Left renal pelvis (tissue), 4 donors: ENCODE measurements at regions not wholly inside any gene's neighbourhood (a gene's known extent, or its start where the extent isn't known, plus 50 kb on each side); places are given as distances from the start of the nearest gene placed in this dataset.
"Not testable (repeated sequence)": the region's sequence is repeated elsewhere in the genome, so short reads cannot be mapped to it uniquely, and the experiment has no call there.

Experiments
- DNase-seq, 4 donors: peaks; one replicate each; pipeline ENCODE4 v3.0.0-alpha.2; 2013; ENCODE audit warnings: low read depth in 4 of 4, low spot score in 3 of 4

DNA sequence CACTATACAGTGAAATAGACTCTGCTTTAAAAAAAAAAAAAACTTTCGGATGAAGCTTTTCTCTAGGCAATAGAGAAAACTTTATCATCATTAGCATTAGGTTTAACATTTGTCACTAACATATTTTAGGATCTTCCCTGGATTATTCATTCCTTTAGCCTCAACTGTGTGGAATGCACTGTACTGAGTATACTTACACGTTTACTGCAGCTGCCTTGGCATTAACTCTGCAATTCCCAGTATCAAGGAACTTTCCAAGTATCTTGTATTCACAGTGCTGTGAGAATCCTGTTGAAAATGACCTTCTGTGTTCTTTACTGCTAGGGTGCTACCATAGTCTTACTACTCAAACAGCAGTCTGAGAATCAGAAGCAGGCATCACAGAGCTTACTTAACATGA lies 328.2 kb upstream of the COL3A1 start:
- no peak for DNase-seq

DNA sequence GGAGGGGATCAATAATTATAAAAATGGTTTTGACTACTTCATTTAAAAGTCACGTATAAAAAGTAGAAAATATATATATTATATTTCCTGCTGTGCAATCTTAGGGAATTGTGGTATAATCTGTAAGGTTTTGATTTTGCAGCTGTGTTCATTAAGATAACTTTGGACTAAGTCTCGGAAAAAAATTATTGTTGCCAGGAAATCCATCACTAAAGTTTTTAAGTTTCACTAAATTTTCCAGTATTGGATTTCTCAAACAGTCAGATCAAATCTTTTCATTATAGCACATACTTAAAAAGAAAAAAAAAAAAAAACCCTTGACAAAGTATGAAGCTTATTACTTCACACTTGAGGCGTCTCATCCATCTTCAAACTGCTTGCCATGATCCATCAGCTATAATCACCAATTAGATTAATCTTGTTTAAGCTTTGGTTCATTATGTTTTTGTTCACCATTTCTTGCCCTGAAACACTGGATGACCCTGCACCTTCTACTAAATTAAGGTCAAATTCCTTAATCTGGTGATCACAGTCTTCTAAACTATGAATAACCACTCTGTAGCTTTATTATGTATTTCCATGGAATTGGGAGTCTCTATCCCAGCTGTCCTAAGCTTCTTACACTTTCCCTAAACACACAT lies 326.6 kb upstream of the COL3A1 start:
- no peak for DNase-seq

DNA sequence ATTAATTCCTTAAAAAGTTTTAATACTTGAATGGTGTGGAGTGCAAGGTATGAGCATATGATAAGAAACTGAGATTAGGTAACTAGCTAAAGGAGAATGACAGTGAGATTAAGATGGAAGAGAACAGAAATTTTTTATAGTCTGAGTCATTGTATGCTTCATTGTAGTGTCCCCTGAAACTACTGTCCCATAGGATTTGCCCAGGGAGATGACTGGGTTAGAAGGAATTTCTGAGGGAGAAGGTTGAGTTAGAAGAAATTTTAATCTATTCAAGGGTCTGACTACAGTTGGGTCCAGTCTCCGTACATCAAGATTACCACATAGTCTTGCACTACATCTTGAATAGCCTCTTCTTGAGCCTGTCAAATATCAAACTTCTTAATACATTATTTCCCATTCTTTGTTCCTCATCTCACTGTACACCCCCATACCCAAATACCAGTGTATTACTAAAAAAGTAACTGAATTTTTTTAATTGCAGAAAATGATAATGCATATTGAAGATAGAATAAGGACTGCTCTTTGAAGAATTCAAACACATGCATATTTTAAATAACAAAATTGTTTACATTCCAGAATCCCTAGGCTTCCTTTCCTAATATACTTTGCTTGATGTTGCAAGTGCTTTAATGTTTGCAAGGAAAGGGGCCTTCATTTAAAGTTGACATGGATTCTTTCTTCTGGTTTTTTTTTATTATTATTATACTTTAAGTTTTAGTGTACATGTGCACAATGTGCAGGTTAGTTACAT lies 314.3 kb upstream of the COL3A1 start:
- no peak for DNase-seq

- DNase-seq: no peak
Measured at GRCh38 chr2:188663301-188663700, 310.9 kb upstream of the COL3A1 start.

DNA sequence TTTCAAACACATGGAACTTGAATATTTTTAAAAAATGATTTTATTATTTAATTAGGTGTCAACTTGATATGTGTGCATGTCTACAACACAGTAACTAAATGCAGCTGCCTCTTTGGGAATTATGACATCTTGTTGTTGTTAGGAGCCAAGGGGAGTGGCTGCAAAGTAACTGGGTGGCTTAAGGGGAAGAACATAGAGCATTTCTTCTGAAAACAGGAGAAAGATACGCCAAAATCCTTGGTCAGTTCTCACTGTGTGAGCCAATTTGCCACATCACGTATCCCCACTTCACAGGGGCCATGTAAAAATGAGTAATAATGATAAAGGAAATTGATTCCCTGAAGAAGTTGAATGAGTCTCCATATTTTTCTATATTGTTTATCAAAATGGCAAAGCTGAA lies 309.8 kb upstream of the COL3A1 start:
- no peak for DNase-seq

DNA sequence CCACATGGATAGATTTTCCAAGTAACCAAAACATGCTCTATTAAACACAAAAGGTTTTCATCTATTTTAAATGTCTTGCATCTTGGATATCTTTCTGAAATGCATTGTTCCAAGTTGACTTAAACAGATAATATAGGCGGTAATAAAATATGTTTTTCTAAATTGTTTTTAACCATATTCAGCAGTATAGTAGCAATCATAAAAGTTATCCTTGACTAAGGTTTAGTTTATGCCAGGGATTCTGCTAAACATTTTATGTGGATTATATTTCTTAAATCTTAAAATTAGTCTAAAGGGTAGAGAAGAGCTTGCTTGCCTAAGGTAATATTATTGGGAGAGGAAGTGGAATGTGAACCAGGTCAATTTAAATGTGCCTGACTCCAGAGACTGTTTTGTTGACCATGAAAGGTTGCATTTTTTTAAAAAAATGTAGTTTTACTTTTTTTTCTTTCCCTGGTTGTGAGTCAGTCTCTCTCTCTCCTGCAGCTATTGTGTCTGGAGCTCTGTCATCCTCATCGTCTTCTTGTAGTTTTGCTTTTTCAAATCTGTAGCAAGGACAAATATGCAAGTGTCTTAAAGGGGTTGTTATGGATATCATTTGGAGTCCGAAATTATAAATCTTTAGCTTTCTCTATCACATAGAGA lies 309.1 kb upstream of the COL3A1 start:
- no peak for DNase-seq

- no peak for DNase-seq
Measured at GRCh38 chr2:188665727-188666304, 308.4 kb upstream of the COL3A1 start.

- no peak for DNase-seq
Measured at GRCh38 chr2:188666503-188666902, 307.7 kb upstream of the COL3A1 start.

DNA sequence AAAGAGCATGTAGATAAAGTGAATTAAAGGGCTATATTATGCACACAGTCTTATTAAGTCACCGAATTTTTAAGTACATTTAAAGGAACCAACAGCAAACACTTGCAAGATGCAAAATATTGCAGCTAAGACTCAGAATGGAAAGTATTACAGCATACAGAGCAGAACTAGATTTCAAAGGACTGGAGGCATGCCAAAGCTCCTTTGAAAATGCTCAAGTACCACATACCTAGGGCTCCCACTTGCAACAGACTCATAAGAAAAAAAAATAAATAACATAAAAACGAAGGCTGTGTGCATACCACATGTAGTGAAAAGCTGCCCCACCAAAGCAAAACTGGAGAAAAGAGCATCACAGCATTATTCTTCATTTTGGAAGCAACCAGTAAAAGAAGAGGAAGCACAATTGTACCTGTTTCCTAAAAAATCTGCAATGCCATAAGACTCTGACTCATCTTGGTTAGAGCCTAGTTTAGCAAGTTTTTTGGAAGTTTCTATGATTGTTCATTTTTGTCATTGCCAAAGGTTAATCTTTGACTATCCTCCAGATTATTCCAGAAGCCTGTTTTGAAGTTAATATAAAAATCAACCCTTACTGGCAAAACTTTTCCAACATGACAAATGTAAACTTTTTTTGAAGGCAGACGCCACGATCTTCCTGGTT lies 306.0 kb upstream of the COL3A1 start:
- no peak for DNase-seq

GRCh38 chr2:188675391-188676009 lies 298.7 kb upstream of the COL3A1 start:
- no peak for DNase-seq

DNA sequence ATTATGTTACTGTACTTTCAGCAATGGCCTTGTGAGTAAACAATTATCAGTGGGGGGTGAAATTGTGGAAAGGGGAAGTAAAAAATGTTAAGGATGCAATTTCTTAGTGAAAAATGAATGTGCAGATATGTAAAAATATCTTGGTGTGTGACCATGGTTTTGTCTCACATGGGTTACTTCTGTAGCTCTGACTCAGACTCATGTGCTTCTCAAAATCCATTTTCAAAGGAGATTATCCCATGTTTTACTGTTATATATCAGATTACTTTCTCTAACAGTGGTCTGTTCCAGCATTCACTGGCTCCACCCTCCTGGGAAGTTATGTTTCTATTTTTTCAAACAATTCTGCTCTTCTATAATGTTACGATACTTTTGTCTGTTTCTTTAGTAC lies 298.2 kb upstream of the COL3A1 start:
- DNase-seq: no peak

GRCh38 chr2:188677142-188677541 lies 297.0 kb upstream of the COL3A1 start:
- no peak for DNase-seq

DNA sequence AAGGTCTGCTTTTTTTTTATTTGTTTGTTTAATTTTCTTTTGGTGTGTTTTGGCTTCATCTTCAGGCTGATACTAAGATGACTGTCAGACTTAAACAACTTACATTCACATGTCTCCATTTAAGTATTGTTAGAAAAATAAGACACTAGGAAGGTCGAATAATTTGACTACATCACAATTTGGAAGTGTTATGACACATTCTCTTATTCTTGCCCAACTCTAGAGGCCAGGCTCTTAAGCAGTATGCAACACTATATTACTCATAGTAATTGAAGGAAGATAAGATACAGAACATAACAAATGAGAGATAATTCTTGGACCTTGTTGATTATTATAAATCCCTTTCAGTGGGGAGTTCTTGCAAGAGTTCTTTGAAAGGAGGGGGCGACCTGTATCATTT lies 295.3 kb upstream of the COL3A1 start:
- DNase-seq: no peak

- no peak for DNase-seq
Measured at GRCh38 chr2:188682838-188683237, 291.3 kb upstream of the COL3A1 start.

DNA sequence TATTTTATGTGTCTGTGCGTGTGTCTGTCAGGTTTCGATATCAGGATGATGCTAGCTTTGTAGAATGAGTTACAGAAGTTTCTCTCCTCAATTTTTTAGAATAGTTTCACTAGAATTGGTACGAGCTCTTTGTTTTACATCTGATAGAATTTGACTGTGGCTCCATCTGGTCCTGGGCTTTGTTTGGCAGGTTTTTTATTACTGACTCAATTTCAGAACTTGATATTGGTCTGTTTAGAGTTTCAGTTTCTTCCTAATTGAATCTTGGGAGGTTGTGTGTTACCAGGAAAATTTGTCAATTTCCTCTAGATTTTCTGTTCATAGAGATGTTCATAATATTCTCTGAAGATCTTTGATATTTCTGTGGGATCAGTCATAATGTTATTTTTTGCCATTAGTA lies 289.4 kb upstream of the COL3A1 start:
- no peak for DNase-seq

DNA sequence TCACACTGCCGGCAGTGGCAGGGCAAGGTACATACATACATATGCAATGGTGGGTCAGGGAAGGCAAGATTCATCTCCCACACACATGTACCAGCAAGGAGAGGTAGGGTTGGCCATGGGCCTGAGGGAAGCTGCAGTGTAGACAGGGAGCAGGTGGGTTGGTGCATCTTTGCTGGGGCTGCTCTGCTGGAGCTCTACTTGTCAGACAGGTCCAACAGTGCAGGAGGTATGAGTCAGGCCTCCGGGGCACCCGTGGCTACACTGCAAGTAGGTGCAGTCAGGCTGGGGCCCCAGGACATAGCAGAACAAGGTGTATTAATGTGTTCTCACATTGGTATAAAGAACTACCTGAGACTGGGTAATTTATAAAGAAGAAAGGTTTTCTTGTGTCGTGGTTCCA lies 281.1 kb upstream of the COL3A1 start:
- DNase-seq: no peak

- no peak for DNase-seq
Measured at GRCh38 chr2:188693771-188694170, 280.4 kb upstream of the COL3A1 start.

DNA sequence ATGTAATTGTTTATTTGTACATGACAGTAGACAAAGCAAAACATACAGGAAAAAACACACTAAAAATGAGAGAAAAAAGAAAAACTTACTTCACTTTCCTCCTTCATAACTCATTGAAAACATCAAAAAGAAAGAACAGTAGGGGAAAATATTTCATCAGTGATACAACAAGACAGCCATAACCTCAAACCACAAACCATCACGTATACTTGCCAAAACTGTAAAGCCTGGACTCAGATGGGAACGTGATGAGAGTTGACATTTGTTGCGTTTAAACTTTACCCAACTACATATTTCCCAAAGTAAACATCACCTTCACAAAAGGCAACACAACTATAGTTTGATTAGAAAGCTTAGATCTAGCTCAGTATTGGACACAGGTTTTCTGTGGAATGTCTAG lies 278.2 kb upstream of the COL3A1 start:
- no peak for DNase-seq

GRCh38 chr2:188698151-188698550 lies 276.0 kb upstream of the COL3A1 start:
- not testable (repeated sequence) for DNase-seq

DNA sequence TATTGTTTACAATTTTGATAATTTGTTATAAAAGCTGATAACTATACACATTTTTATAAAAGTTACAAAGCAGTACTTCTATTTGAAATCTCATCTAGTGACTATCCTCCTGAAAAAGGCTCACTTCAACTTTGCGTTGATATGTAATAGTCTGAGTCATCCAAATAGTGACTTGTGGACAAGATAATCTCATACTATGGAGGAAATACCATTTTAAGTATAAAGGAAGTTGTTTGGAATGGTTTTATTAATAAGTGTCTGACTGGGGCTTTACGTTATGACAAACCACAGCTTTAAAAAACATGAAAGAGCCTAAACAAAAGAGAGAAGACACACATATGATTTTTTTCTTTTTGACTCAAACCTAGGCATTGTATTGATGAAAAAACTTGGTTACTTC lies 272.3 kb upstream of the COL3A1 start:
- DNase-seq: no peak

GRCh38 chr2:188705191-188705590 lies 269.0 kb upstream of the COL3A1 start:
- no peak for DNase-seq
